AG10803 (cell line): ENCODE measurements at regions not wholly inside any gene's neighbourhood (a gene's known extent, or its start where the extent isn't known, plus 50 kb on each side); places are given as distances from the start of the nearest gene placed in this dataset.

Experiments
- DNase-seq: peaks from one replicate; pipeline ENCODE4 v3.0.0; 2010; ENCODE audit warnings: low read depth
- H3K4me3 ChIP-seq: 2 replicates; pipeline ENCODE4 v1.5.1; 2011; ENCODE audit warnings: mild to moderate bottlenecking, low read length, control low read depth
- TF ChIP-seq, protein P1 (sequence below): conservative IDR thresholded peaks from 2 replicates; pipeline ENCODE4 v1.5.1; 2011; ENCODE audit warnings: mild to moderate bottlenecking, low read length, control low read depth, inconsistent platforms

DNA sequence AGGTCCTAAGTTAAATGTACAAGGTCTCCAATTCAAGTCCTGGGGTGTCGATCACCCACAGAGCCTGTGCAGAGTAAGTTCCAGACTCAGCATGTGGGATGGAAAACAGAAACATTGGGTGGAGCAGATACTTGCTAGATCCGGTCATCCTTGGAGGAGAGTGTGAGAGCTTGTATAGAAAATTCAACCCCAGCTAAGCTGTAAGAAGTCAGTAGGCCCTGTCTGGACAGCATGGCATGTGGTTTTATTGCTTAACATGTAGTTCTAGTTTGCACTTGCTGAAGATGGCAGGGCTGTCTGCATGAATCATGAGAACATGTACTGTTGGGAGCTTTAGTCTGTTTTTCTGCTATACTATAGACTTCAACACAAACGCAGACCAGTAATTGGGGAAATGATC is 189.6 kb upstream of the RMP24 start:
- TF ChIP-seq, protein P1, sequence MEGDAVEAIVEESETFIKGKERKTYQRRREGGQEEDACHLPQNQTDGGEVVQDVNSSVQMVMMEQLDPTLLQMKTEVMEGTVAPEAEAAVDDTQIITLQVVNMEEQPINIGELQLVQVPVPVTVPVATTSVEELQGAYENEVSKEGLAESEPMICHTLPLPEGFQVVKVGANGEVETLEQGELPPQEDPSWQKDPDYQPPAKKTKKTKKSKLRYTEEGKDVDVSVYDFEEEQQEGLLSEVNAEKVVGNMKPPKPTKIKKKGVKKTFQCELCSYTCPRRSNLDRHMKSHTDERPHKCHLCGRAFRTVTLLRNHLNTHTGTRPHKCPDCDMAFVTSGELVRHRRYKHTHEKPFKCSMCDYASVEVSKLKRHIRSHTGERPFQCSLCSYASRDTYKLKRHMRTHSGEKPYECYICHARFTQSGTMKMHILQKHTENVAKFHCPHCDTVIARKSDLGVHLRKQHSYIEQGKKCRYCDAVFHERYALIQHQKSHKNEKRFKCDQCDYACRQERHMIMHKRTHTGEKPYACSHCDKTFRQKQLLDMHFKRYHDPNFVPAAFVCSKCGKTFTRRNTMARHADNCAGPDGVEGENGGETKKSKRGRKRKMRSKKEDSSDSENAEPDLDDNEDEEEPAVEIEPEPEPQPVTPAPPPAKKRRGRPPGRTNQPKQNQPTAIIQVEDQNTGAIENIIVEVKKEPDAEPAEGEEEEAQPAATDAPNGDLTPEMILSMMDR = no peak
- H3K4me3 ChIP-seq = no peak overlapping the region

DNA sequence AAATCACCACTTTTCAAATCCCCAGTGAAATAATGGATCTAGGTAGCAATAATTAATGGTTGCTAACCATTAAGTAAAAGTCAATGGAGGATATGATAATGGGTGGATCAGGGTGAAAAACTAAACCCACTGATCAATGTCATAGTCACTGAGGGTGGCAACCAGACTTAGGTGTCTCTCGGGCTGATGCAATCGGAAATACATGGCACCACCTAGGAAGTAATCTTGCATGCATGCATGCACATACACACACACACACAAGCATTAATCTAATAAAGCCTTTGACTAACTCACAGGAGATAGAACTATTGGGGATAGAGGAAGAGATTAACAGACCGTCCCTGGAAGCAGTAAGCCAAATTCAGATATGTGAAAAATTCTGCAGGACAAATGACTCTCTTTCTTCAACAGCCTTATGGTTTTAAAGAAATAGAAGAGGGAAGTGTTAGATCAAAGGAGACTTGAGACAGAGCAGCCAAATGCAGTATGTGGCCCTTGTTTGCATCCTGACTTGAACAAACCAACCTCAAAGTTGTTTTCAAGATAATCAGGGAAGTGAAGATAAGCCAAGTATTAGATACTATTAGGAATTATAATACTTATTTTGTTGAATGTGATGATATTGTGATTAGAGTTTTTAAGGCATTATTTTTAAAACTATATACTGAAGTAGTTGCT is 186.0 kb upstream of the RMP24 start:
- no peak overlapping the region for H3K4me3 ChIP-seq
- TF ChIP-seq, protein P1 = no peak
- DNase-seq = no peak

More for the DNA sequence above, 189.6 kb upstream of the RMP24 start:
- DNase-seq = no peak

DNA sequence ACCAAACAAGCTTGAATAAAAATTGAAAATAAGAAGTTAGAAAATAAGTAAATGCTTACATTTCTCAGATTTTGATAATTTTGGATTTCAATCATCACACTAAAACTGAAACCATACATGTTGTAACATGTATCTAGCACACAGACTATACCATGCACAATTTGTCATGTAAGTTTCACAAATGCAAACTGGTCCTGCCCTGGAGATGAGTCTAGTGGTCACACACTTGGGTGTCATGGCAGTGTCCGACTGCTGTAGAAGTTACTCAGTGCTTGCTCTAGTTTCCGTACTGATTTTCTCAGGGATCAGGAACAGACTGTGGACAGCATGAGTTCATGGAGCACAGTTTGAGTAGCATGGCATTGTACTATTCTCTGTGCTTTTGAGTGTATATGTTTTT is 182.9 kb upstream of the RMP24 start:
- TF ChIP-seq, protein P1 = no peak
- no peak for DNase-seq
- no peak overlapping the region for H3K4me3 ChIP-seq

GRCh38 chr18:35797948-35798347 is 174.5 kb upstream of the RMP24 start:
- TF ChIP-seq, protein P1 = no peak
- no peak for DNase-seq

GRCh38 chr18:35803551-35803950 is 168.9 kb upstream of the RMP24 start:
- DNase-seq = no peak
- TF ChIP-seq, protein P1 = no peak
- H3K4me3 ChIP-seq = no peak overlapping the region

More at GRCh38 chr18:35797948-35798347, 174.5 kb upstream of the RMP24 start:
- no peak overlapping the region for H3K4me3 ChIP-seq

DNA sequence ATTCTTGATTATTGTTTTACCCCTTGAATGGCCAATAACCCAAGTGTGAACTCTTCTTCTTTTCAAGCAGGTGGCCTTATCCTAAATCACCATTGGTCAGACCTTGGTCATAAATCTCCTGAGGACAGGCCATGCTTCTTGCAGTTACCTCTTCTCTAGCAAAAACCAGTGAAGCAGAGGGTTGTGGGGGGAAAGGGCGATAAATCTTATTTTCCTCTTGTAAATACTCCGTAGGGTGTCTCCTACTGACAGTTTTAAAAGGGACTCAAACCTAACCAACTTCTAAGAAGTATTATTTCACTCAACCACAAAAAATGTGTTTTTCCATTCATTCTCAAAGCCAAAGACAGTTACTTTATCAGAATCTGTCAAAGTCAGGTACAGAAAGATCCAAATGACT is 168.1 kb upstream of the RMP24 start:
- TF ChIP-seq, protein P1 = no peak
- H3K4me3 ChIP-seq = no peak overlapping the region
- DNase-seq = no peak

- DNase-seq = no peak
- H3K4me3 ChIP-seq = no peak overlapping the region
- TF ChIP-seq, protein P1 = no peak
Measured at GRCh38 chr18:35807811-35808335, 164.6 kb upstream of the RMP24 start.
